NCI-H345 treated with DMSO at 0.1 percent for 48 hours (cell line): ENCODE measurements at regions not wholly inside any gene's neighbourhood (a gene's known extent, or its start where the extent isn't known, plus 50 kb on each side); places are given as distances from the start of the nearest gene placed in this dataset.
A peak's percentile ranks its signal among the peaks of the same experiment; 100 is the strongest.
"Not testable (repeated sequence)": the region's sequence is repeated elsewhere in the genome, so short reads cannot be mapped to it uniquely, and the experiment has no call there.

Source experiments
- DNase-seq: peaks from one replicate; lab custom pipeline; 2025; ENCODE audit not compliant: unreplicated experiment; lab: John Stamatoyannopoulos, UW

DNA sequence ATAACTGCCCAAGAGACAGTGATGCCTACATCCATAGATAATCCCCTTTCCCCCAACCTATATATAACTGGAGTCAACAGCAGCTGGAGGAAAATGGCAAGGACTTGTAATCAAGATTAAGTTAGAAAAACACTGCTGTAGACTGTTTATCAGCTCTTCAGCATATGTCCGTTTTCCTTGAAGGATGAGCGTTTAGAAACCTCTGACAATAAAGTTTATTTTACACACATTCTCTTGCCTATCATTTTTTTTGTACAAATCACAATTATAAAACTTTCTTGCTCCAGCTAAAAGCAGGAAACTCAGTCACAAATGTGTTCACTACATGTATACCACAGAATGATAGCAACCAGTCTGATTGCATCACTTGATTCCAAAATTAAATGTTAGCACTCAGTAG lies 50.8 kb downstream of the PPIAL4G start:
- DNase-seq: not testable (repeated sequence)

DNA sequence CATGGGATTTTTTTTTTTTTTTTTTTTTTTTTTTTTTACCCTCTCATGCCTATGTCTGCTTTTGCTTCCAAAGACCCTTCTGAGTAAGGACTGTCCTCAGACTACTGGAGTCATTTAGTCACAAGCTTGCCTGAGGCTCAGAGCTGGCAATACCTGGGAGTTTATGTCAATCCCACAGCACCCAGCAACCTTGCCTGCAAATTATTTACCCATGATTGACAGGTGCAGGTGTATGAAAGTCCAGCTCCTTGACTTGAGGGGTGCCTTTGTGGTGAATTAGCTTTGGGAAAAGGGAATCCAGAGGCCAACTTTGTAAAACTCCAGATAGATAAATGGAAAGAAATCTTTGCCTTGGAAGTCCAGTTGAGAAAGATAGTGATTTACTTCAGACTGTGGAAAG lies 53.2 kb downstream of the PPIAL4G start:
- DNase-seq: not testable (repeated sequence)

DNA sequence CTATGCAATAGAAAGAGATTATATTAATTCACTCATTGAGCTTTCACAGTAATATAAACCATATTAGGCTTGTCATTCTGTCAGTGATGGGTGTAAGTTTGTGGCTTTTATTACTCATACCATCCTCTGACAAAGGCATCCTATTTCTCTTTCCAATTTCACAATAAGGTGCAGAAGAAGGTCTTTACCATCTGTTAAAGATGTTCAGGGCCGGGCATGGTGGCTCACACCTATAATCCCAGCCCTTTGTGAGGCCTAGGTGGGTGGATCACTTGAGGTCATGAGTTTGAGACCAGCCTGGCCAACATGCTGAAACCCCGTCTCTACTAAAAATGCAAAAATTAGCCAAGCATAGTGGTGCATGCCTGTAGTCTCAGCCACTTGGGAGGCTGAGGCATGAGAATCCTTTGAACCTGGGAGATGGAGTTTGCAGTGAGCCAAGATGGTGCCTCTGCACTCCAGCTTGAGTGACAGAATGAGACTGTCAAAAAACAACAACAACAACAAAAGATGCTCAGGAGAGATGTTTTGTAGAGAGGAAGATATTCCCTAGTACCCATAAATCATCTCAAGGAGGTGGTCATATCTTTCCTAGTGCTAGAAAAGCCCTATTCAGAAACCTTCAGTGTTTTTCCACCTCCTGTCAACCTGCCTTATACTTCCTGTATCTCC lies 56.0 kb downstream of the PPIAL4G start:
- not testable (repeated sequence) for DNase-seq

DNA sequence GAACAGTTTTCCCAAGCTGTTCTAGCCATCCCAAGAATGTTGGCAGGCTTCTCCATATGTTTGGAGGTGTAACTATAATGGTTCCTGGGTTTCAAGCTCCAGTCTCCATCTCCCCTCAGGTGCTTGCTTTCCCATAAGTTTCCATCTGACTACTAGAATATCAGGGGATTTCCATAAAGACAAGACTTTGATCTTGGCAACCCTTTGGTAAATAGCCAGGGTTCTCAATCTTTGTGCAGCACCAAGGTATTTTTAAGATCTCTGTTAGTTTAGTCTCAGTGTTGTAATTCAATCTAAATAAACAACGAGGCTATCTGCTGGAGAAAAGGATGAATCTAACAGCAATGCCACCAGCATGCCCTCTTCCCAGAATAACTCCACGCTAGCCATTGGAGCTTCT lies 56.7 kb downstream of the PPIAL4G start:
- DNase-seq: not testable (repeated sequence)

DNA sequence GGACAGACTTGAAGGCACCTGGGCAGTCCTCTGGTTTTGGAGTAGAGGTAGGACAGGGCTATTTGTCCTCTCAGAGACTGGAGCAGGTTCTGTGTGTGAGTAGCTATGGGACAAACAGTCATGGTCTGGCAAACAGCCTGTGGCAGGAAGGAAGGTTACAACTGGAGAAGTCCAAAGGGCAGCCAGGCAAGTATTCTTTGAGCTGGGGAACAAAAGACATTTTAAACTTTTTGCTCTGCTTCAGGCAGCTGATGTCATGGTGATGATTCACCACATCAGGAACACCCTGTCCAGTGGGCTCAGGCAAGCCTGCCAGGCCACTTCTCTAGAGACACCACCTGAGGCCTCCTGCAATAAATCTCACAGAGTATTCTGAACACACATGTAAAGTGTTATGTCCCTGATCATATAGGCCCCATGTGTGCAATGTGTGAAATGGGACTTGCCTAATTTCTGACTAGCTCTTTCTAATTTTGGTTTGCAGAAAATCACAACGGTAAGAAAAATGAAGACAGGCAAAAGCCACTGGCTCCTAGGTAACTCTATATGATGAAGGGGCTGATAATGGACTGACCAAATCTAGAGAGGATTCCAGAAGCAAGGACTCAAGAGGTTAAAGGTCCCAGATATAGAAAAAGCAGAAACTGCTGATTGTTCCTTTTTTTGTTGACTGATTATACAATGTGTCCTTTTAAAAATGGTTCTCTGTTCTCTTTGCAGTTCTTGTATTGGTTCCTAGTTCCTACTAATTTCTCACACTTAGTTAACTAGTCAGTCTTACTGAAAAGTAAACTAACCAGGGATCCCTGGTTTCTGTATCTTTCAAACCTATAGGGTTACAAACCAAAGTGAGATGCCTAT lies 58.7 kb downstream of the PPIAL4G start:
- DNase-seq: not testable (repeated sequence)

DNA sequence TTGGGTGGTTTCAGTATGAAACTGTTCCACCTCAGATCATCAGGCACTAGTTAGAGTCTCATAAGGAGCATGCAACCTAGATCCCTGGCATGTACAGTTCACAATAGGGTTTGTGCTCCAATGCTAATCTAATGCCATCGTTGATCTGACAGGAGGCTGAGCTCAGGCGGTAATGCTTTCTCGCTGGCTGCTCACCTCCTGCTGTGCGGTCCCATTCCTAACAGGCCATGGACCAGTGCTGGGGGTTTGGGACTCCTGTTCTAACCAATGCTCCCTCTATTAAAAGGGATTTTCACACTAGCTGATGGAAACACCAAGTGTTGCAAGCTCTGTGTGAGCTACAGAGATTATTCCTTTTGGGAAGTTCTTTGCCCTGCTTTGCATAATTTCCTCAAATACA lies 60.2 kb downstream of the PPIAL4G start:
- DNase-seq: not testable (repeated sequence)

DNA sequence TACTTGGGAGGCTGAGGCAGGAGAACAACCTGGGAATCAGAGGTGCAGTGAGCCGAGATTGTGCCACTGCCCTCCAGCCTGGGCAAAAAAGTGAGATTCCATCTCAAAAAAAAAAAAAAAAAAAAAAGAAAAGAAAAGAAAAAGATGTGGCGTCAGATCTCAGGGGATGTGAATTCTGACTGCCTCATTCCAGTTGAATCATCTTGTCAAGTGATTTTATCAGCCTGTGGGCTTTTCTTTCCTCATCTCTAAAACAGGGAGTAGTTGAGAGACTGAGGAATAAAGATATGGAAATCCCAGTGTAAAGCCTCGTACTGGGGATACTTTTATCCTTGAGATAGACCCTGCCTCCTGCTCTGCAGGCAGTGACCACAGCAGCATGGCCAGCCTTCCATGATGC lies 65.9 kb downstream of the PPIAL4G start:
- DNase-seq: not testable (repeated sequence)

DNA sequence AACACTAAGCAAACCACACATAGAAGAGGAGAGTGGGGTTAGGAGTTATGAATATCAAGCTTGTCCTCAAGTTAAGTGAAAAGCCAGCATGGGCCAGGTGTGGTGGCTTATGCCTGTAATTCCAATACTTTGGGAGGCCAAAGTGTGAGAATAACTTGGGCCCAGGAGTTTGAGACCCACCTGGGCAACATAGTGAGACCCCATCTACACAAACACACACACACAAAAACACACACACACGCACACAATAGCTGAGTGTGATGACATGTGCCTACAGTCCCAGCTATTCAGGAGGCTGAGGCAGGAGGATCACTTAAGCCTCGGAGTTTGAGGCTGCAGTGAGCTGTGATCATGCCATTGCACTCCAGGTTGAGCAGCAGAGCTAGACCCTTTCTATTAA lies 69.7 kb downstream of the PPIAL4G start:
- not testable (repeated sequence) for DNase-seq

DNA sequence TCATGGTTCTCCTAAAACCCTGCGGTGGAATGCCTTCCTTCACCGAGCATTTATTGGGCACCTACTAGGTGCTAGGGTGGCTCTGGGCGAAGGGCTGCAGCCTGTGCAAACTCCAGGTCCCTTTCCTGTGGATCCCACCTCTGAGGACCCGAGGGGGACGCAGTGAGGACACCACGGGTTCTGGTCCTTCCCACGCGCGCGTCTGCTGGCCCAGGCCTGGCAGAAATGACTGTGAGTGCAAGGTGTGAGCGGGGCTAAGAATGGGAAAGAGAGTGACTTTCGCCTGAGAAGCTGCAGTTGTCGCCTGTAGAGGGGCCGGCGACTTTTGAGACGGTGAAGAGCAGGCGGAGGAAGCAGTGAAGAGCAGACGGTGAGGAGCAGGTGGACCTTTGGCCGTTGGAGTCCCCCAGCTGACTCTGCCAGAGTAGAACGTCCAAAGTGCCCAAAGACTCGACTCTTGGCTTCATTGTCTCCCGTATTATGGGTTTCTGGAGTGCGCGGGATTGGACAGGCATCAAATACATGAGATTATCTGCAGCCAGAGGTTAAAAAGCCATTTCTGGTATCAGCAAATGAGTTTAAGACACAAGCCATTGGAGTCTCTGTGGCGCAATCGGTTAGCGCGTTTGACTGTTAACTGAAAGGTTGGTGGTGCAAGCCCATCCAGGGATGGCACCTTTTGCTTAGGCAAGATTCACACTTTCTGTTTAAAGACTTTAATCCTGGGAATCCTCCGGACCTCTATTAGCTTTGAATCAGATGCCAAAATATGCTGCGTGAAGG lies 78.1 kb downstream of the PPIAL4G start:
- not testable (repeated sequence) for DNase-seq

DNA sequence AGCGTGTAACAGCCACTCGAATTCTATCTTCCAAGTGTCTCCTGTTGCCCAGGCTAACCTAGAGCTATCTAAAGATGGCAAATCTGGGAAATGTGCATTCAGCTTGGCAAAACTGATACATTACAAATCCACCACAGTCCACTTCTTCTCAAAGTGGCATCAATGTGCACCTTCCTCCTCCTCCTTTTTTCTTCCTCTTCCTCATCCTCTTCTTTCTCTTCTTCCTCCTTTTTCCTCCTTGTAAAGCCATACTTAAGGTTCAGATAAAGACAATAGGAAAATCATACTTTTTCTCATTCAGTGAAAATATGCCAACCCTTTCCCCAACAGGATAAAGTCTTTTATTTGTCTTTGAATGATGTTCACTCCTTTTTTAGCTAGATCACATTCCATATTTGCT lies 79.2 kb downstream of the PPIAL4G start:
- DNase-seq: not testable (repeated sequence)

DNA sequence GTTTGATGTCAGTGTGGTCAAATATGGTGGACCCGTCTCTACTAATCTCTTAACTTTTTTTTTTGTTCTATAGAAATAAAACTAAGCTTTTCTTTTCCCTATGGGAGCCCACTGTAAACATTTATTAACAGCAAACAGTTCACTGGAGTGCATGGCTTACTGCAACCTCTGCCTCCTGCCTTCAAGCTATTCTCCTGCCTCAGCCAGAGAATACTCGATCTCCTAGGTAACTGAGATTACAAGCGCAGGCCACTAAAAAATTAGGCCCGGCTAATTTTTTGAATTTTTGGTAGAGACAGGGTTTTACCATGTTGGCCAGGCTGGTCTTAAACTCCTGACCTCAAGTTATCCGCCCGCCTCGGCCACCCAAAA lies 80.0 kb downstream of the PPIAL4G start:
- DNase-seq: peak; percentile 1

DNA sequence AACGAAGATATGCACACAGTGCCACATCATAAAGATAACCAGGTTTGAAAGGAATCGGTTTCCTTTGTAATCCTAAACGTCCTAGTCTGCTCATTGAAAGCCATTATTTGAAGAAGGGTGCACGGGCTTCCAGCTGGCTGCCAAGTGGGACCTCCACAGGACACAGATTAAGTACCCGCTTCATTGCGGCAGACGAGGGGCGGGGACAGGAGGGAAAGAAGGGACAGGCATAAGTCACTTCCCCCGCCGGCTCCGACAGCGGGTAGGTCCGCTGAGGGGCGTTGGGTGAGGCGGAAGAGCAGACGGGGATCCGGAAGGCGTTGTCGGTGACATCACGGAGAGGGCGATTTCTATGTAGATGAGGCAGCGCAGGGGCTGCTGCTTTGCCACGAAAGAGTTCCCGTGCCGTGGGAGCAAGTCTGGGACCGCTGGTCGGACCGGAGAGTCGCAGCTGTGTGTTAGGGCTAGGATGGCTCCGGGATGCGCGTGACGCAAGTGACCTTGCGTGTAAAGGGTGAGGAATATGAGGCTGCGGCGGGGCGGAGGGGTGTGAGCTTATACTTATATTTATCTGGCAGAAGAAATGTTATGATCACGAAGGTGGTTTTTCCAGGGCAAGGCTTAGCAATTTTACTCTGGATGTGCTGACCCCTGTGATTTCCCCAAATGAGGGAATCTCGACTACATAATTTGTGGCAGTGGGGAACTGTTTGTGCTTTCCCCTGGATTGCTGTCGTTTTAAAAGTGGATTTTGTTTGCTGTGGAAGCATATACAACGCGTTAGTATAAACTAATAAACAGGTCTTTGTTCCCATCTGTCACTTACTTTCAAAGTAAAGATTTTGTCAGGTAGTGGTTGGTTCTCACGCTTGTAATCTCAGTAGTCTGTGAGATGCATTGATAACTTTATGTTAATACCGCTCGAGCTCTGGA lies 80.7 kb downstream of the PPIAL4G start:
- peak; percentile 95 for DNase-seq

DNA sequence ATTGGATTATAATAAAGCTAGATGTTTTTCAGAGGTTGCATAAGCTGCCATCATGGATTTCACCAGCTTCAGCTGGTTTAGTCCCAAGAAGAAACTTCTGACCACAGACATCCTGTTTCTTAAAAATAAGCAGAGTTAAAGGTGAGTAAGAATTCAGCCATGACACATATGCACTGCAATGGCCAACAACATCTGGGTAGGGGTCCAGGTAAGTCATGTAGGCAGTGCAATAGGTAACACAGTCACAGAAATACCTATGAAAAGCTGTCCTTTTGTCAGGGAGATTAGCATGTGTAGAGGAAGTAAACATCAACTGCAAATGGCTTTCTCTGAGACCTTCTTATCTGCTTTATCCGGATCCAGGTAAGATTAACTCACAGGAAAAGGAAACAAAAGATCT lies 85.6 kb downstream of the PPIAL4G start:
- not testable (repeated sequence) for DNase-seq

DNA sequence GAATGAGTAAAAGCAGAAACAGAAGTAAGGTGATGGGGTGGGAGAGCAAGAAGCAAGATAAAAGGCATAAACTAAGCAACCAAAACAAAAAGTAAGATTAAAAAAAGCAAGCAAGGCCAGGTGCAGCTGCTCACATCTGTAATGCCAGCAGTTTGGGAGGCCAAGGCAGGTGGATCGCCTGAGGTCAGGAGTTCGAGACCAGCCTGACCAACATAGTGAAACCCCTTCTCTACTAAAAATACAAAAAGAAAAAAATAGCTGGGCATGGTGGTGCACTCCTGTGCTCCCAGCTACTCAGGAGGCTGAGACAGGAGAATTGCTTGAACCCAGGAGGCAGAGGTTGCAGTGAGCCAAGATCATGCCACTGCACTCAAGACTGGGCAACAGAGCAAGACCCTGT lies 90.6 kb downstream of the PPIAL4G start:
- not testable (repeated sequence) for DNase-seq

DNA sequence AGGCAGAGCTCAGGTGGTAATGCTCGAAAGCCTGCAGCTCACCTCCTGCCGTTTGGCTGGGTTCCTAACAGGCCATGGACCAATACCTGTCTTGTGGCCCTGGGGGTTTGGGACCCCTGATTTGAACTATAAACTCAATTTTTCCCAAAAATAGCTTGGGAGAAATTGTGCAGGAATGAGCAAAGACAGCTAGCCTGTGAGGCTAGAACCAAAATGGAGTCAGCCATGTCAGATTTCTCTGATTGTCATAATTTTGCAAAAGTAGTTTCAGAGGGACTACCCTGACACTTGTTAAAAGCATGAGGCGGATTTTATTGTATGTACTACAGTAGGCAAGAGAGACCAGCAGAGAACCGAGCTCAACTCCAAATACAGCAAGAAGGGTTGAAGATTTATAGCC lies 91.8 kb downstream of the PPIAL4G start:
- DNase-seq: not testable (repeated sequence)

DNA sequence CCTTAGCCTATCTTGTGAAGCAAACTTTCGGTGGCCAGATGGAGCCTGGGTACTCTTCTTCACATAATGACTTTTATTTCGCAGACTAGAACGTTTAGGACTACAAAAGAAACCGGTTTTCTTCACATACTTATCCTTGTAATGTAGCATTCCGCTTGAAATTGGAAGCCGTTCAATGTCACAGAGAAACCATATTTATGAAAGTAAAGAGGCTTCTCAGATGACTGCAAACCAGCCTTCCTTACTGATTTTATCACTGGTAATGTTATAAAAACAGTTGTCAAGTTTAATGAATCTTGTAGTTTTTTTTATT lies 94.1 kb downstream of the PPIAL4G start:
- no peak for DNase-seq

DNA sequence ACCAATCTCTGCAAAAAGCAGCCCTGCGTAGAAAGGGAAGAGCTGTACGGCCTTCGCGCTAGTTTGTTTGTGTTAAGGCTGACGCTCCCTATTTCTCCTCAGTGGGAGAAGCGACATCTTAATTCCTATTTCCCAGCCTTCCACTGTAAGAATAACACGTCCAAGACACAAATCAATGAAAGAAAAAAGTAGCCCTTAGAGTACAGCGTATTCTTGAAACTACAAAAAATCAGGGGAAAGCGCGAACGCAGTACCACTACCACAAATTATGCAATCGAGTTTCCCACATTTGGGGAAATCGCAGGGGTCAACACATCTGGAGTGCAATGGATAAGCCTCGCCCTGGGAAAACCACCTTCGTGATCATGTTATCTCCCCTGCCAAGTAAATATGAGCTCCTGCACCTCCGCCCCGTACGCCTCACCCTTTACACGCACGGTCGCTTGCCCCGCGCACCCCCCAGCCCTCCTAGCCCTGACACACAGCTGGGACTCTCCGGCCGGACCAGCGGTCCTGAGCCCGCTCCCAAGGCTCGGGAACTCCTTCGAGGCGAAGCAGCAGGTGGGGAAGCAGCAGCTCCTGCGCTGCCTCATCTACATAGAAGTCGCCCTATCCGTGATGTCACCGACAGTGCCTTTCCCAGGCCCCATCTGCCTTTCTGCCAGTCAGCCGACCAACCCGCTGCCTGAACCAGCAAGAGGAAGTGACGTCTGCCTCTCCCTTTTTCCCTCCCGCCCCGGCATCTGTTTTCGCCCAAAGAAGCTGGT lies 94.7 kb downstream of the PPIAL4G start:
- DNase-seq: peak; percentile 96

DNA sequence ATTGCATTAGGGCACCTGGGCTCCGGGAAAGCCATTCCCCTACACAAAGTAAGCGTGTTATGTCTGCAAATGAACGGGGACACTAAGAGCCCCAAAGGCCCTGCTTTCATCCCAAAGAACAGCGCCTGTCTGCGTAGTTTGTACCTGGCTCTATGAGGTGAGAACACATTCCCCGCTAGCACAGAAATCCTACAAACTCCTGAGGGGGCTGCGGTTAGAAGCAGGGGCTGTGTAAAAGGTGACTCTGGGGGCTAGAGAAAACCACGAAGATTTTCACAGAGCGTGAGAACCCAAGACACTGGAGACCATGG lies 95.2 kb downstream of the PPIAL4G start:
- DNase-seq: not testable (repeated sequence)

DNA sequence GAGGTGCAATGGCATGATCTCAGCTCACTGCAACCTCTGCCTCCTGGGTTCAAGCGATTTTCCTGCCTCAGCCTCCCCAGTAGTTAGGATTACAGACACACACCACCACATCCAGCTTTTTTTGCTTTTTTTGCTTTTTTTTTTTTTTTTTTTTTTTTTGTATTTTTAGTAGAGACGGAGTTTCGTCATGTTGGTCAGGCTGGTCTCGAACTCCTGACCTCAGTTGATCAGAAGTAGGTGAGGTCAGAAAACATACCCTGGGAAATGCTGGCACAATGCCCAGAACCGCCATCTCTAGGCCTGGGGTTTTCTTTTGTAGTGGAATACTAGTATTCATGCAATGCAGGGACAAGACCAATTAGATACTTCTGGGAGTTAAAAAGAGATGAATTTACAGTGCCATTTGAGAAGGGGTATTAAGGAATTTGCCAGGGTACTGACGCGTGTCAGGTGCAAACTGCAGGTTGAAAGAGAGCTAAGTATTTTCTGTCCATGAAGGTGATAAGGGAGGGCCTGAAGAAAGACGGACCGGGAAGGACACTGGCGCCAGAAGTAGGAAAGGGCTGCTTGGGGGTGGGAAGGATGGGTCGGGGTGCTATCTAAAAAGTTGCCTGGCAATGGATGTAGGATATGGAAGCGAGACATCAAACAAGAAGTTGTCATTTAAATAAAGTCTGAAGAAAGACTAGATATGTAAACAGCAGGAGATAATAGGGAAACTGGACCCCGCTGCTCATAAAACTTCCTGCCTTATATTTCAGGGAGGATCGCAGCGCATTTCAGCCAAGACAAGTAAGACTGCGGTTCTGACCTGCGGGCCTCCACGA lies 95.8 kb downstream of the PPIAL4G start:
- peak; percentile 20 for DNase-seq
